Tibial nerve (tissue), 4 donors: ENCODE measurements at regions not wholly inside any gene's neighbourhood (a gene's known extent, or its start where the extent isn't known, plus 50 kb on each side); places are given as distances from the start of the nearest gene placed in this dataset.

Source experiments
- DNase-seq, 2 donors: peaks; one replicate each; pipeline ENCODE4 v3.0.0-alpha.2; 2019; ENCODE audit warnings: low spot score in 2 of 2
- H3K27ac ChIP-seq, 4 donors: fragments of 200-600 bp; sonication (generic) in 3 of 4; one replicate each; pipeline ENCODE4 v1.5.1; 2017 to 2019; ENCODE audit warnings: mild to moderate bottlenecking in 1 of 4
- H3K27me3 ChIP-seq, 2 donors: fragments of 200-600 bp; sonication (generic) in 1 of 2; one replicate each; pipeline versions ENCODE4 v1.5.1 to v1.6.0; 2017 to 2019
- H3K36me3 ChIP-seq, 3 donors: fragments of 200-600 bp; sonication (generic); one replicate each; pipeline ENCODE4 v1.5.1; 2018 to 2019
- H3K4me1 ChIP-seq, 4 donors: fragments of 200-600 bp; sonication (generic) in 3 of 4; one replicate each; pipeline ENCODE4 v1.5.1; 2017 to 2019
- H3K4me3 ChIP-seq, 4 donors: fragments of 200-600 bp; sonication (generic) in 3 of 4; one replicate each; pipeline ENCODE4 v1.5.1; 2017 to 2019; ENCODE audit warnings: mild to moderate bottlenecking in 1 of 4, moderate library complexity in 1 of 4
- H3K9me3 ChIP-seq, 4 donors: fragments of 200-600 bp; sonication (generic) in 3 of 4; one replicate each; pipeline ENCODE4 v1.5.1; 2017 to 2019
- EP300 ChIP-seq, 2 donors: sonication (generic); formaldehyde crosslinking; IDR thresholded peaks; one replicate each; pipeline ENCODE4 v1.6.1; 2017; ENCODE audit warnings: antibody characterized with exemption in 2 of 2, mild to moderate bottlenecking in 1 of 2
- POLR2A ChIP-seq, 2 donors: fragments of 450-650 bp; IDR thresholded peaks; one replicate each; pipeline ENCODE4 v1.6.1; 2017; ENCODE audit warnings: antibody characterized with exemption in 2 of 2, mild to moderate bottlenecking in 2 of 2, moderate library complexity in 2 of 2
- WGBS, 2 donors: methylation state at CpG; one replicate each; pipeline ENCODE4 v1.1.5; 2018; 5-methylcytosine and 5-hydroxymethylcytosine counted together
- TF ChIP-seq, protein P1 (sequence below), 5 experiments: fragments of 200-600 bp in 3 of 5; fragments of 450-650 bp in 2 of 5; sonication (generic) in 3 of 5; IDR thresholded peaks; one replicate each; pipeline ENCODE4 v1.5.1; 2016 to 2019; ENCODE audit warnings: antibody characterized with exemption in 5 of 5, mild to moderate bottlenecking in 3 of 5, moderate library complexity in 2 of 5

DNA sequence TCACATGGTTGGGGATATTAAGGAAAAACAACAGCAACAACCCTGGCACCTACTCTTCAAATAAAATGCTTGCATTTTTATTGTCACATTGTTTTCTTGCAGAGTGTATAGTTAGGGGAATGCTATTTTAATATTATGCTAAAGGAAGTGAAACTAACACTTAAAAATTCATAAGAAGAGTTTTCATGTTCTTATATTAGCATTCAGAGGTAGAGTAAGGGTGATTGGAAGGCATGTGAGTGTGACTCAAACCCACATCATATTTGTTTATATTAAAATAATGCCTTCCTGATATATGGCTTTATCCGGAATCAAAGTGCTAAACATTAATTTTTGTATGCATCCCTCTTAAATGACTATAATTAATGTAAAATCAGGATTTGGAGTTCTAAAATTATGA lies 59.8 kb upstream of the TES start:
- 80 to 88% methylated on average over 1 of the region's 1 CpG for WGBS, 2 donors
- Histone ChIP-seq H3K27me3 (no peaks in the 10 kb centered on the region), H3K36me3 (no peaks in the 10 kb centered on the region), H3K27ac (no peak overlapping the region), H3K4me3 (no peak overlapping the region), H3K9me3 (no peaks in the 10 kb centered on the region), H3K4me1 (no peaks in the 10 kb centered on the region)
- no peak for DNase-seq
- TF ChIP-seq, protein P1, sequence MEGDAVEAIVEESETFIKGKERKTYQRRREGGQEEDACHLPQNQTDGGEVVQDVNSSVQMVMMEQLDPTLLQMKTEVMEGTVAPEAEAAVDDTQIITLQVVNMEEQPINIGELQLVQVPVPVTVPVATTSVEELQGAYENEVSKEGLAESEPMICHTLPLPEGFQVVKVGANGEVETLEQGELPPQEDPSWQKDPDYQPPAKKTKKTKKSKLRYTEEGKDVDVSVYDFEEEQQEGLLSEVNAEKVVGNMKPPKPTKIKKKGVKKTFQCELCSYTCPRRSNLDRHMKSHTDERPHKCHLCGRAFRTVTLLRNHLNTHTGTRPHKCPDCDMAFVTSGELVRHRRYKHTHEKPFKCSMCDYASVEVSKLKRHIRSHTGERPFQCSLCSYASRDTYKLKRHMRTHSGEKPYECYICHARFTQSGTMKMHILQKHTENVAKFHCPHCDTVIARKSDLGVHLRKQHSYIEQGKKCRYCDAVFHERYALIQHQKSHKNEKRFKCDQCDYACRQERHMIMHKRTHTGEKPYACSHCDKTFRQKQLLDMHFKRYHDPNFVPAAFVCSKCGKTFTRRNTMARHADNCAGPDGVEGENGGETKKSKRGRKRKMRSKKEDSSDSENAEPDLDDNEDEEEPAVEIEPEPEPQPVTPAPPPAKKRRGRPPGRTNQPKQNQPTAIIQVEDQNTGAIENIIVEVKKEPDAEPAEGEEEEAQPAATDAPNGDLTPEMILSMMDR (IDR thresholded peaks at IDR 0.05): no peak
- TF ChIP-seq POLR2A (IDR thresholded peaks at IDR 0.05) (no peak), EP300 (IDR thresholded peaks at IDR 0.05) (no peak)

DNA sequence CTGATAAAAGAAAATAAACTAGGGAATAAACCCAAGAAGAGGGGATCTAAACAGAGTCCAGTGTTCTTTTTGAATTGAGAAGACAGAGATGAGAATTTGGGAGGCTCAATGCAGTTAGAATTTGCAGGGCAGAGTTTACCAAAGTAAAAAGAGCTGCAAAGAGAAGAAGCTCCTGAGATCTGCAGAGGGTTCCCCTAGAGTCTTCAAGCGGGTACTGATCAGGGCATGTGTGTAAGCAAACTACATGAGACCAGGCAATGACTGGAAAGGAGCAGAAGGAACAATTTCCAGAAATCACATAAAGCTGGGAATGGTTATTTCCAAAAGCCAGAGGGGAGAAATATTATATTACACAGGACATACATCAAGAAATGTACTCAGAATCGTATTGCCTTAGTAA lies 58.1 kb upstream of the TES start:
- no peak for DNase-seq
- 90 to 91% methylated on average over 2 of the region's 2 CpGs for WGBS, 2 donors
- no peaks in the 10 kb centered on the region for H3K9me3 ChIP-seq
- H3K4me1 ChIP-seq: no peaks in the 10 kb centered on the region
- TF ChIP-seq EP300 (IDR thresholded peaks at IDR 0.05): no peak
- TF ChIP-seq, protein P1 (IDR thresholded peaks at IDR 0.05): no peak
- no peak for TF ChIP-seq POLR2A (IDR thresholded peaks at IDR 0.05)
- H3K4me3 ChIP-seq: no peak overlapping the region
- H3K27me3 ChIP-seq: no peaks in the 10 kb centered on the region
- no peak overlapping the region for H3K27ac ChIP-seq
- H3K36me3 ChIP-seq: no peaks in the 10 kb centered on the region

DNA sequence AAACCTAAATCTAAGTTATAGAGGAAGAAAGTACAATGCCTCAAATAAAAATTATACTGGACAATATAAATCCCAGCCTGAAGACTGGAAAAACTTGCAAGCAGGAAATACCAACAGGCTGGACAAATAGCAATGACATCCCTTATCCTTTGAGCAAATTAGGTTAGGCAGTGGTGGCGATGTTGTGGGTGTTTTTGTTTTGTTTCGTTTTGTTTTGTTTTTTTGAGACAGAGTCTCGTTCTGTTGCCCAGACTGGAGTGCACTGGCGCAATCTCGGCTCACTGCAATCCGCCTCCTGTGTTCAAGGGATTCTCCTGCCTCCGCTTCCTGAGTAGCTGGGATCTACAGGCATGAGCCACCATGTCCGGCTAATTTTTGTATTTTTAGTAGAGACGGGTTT lies 57.3 kb upstream of the TES start:
- Histone ChIP-seq H3K36me3 (no peaks in the 10 kb centered on the region), H3K9me3 (no peaks in the 10 kb centered on the region), H3K4me3 (no peak overlapping the region), H3K27me3 (no peaks in the 10 kb centered on the region), H3K4me1 (no peaks in the 10 kb centered on the region), H3K27ac (no peak overlapping the region)
- WGBS, 2 donors: 82 to 88% methylated on average over 9 of the region's 9 CpGs
- DNase-seq: no peak
- TF ChIP-seq, protein P1 (IDR thresholded peaks at IDR 0.05): no peak

DNA sequence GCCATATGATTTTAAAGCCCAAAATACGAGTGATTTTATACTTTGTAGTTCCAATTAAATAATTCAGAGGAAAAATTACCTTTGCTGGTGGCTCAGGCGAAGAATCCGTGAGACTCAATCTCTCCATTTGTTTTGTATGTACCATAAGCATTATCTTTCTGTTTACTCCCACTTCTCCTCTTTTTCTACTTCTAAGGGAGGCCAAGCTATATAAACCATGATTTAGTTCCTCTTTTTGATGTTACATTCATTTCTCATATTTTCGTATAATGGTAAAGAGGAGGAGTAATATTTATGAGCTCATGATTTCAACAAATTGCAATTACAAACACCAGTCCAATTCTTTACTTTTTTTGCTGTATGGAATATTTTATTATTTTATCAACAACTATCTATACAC lies 50.6 kb upstream of the TES start:
- no peak for DNase-seq
- TF ChIP-seq EP300 (IDR thresholded peaks at IDR 0.05): no peak
- TF ChIP-seq, protein P1 (IDR thresholded peaks at IDR 0.05): no peak
- Histone ChIP-seq H3K27ac (no peak overlapping the region), H3K27me3 (no peaks in the 10 kb centered on the region), H3K4me3 (no peak overlapping the region), H3K9me3 (no peaks in the 10 kb centered on the region), H3K4me1 (no peaks in the 10 kb centered on the region), H3K36me3 (no peaks in the 10 kb centered on the region)
- WGBS, 2 donors: 89 to 93% methylated on average over 4 of the region's 4 CpGs
